Endothelial cell (in vitro differentiated cells): ENCODE measurements at regions not wholly inside any gene's neighbourhood (a gene's known extent, or its start where the extent isn't known, plus 50 kb on each side); places are given as distances from the start of the nearest gene placed in this dataset.
A peak's percentile ranks its signal among the peaks of the same experiment; 100 is the strongest.

Source experiments
- DNase-seq: peaks from one replicate; pipeline ENCODE4 v3.0.0; 2021; ENCODE audit warnings: low spot score
- H3K27ac Mint-ChIP-seq: one replicate; pipeline ENCODE4 v1.8.0; 2021; ENCODE audit warnings: mixed read lengths, inconsistent platforms; ENCODE audit not compliant: unreplicated experiment
- H3K27me3 Mint-ChIP-seq: one replicate; pipeline ENCODE4 v1.8.0; 2021; ENCODE audit warnings: mild to moderate bottlenecking, moderate library complexity, mixed read lengths, inconsistent platforms; ENCODE audit not compliant: unreplicated experiment
- H3K36me3 Mint-ChIP-seq: one replicate; pipeline ENCODE4 v1.8.0; 2021; ENCODE audit warnings: mild to moderate bottlenecking, low read depth, mixed read lengths, inconsistent platforms; ENCODE audit not compliant: unreplicated experiment
- H3K4me1 Mint-ChIP-seq: one replicate; pipeline ENCODE4 v1.8.0; 2021; ENCODE audit warnings: mild to moderate bottlenecking, mixed read lengths, inconsistent platforms; ENCODE audit not compliant: unreplicated experiment
- H3K4me3 Mint-ChIP-seq: one replicate; pipeline ENCODE4 v1.8.0; 2021; ENCODE audit warnings: mild to moderate bottlenecking, mixed read lengths, inconsistent platforms; ENCODE audit not compliant: unreplicated experiment
- H3K9me3 Mint-ChIP-seq: one replicate; pipeline ENCODE4 v1.8.0; 2021; ENCODE audit warnings: mixed read lengths, inconsistent platforms; ENCODE audit not compliant: unreplicated experiment
- TF ChIP-seq, protein P1 (sequence below): fragments of 200-600 bp; sonication (generic); IDR thresholded peaks from one replicate; pipeline ENCODE4 v1.5.0; 2021; ENCODE audit warnings: antibody characterized with exemption; ENCODE audit not compliant: unreplicated experiment

GRCh38 chr3:139197251-139197650 lies 146.6 kb upstream of the MRPS22 start:
- no peak for DNase-seq
- Mint-ChIP-seq H3K9me3 (peaks cover 8% of the 10 kb centered on the region), H3K36me3 (peaks cover 6% of the 10 kb centered on the region), H3K27ac (no peak overlapping the region), H3K27me3 (peaks cover 1% of the 10 kb centered on the region), H3K4me1 (peaks cover 2% of the 10 kb centered on the region), H3K4me3 (no peak overlapping the region)
- TF ChIP-seq, protein P1, sequence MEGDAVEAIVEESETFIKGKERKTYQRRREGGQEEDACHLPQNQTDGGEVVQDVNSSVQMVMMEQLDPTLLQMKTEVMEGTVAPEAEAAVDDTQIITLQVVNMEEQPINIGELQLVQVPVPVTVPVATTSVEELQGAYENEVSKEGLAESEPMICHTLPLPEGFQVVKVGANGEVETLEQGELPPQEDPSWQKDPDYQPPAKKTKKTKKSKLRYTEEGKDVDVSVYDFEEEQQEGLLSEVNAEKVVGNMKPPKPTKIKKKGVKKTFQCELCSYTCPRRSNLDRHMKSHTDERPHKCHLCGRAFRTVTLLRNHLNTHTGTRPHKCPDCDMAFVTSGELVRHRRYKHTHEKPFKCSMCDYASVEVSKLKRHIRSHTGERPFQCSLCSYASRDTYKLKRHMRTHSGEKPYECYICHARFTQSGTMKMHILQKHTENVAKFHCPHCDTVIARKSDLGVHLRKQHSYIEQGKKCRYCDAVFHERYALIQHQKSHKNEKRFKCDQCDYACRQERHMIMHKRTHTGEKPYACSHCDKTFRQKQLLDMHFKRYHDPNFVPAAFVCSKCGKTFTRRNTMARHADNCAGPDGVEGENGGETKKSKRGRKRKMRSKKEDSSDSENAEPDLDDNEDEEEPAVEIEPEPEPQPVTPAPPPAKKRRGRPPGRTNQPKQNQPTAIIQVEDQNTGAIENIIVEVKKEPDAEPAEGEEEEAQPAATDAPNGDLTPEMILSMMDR, result no peak

DNA sequence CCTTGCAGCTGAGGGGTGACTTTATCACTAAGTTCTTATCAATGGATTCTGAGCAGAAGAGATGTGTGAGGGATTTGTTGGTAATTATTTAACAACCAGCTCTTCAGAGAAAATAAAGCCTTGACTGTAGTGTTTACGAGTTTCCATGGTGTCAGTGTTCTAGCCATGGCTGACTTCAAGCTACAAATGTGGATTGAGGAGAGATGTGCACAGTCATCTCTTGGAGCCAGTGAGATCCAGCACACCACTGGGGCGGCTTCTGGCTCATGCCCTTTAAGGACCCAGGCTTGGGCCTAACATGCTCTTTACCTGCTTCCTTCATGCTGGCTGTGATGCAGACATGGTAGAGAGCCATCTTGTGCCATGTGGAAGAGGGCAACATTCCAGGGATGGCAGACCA lies 145.6 kb upstream of the MRPS22 start:
- H3K4me3 Mint-ChIP-seq, result no peak overlapping the region
- H3K9me3 Mint-ChIP-seq, result peaks cover 8% of the 10 kb centered on the region
- TF ChIP-seq, protein P1, result no peak
- peaks cover 2% of the 10 kb centered on the region for H3K4me1 Mint-ChIP-seq
- DNase-seq, result no peak
- H3K27ac Mint-ChIP-seq, result no peak overlapping the region
- peaks cover 6% of the 10 kb centered on the region for H3K36me3 Mint-ChIP-seq
- peaks cover 1% of the 10 kb centered on the region for H3K27me3 Mint-ChIP-seq

GRCh38 chr3:139198929-139199328 lies 144.9 kb upstream of the MRPS22 start:
- peaks cover 2% of the 10 kb centered on the region for H3K4me1 Mint-ChIP-seq
- TF ChIP-seq, protein P1, result no peak

DNA sequence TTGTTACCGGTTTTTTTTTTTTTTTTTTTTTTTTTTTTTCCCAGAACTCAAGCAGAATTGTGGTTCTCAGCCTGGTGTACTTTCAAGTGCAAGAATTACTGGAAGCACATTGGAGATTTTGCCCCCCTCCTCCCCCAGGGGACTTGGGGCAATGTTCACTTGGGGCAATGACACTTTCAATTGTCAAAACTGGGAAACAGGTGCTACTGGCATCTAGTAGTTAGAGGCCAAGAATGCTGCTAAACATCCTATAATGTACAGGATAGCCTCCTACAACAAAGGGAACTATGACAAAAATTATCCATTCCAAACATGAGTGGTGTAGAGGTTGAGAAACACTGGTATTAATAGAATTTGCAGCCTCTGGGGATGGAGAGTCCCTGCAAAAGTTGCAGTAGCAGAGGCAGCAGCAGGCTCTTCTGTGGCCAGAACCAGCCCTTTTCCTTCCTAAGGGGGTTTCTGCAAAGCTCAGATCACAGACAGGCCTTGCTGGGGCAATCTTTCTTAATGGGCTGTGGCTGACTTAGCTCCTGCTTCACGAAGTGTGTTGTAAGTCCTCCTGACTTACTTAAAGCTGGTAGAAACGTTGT lies 144.3 kb upstream of the MRPS22 start:
- peaks cover 8% of the 10 kb centered on the region for H3K9me3 Mint-ChIP-seq
- no peak for DNase-seq
- peaks cover 1% of the 10 kb centered on the region for H3K27me3 Mint-ChIP-seq
- H3K4me3 Mint-ChIP-seq, result no peak overlapping the region
- H3K4me1 Mint-ChIP-seq, result peaks cover 2% of the 10 kb centered on the region
- peaks cover 6% of the 10 kb centered on the region for H3K36me3 Mint-ChIP-seq
- TF ChIP-seq, protein P1, result no peak
- H3K27ac Mint-ChIP-seq, result no peak overlapping the region

More at GRCh38 chr3:139198929-139199328, 144.9 kb upstream of the MRPS22 start:
- H3K27me3 Mint-ChIP-seq, result peaks cover 1% of the 10 kb centered on the region
- peaks cover 8% of the 10 kb centered on the region for H3K9me3 Mint-ChIP-seq
- no peak overlapping the region for H3K4me3 Mint-ChIP-seq
- DNase-seq, result no peak
- no peak overlapping the region for H3K27ac Mint-ChIP-seq
- H3K36me3 Mint-ChIP-seq, result peaks cover 6% of the 10 kb centered on the region

DNA sequence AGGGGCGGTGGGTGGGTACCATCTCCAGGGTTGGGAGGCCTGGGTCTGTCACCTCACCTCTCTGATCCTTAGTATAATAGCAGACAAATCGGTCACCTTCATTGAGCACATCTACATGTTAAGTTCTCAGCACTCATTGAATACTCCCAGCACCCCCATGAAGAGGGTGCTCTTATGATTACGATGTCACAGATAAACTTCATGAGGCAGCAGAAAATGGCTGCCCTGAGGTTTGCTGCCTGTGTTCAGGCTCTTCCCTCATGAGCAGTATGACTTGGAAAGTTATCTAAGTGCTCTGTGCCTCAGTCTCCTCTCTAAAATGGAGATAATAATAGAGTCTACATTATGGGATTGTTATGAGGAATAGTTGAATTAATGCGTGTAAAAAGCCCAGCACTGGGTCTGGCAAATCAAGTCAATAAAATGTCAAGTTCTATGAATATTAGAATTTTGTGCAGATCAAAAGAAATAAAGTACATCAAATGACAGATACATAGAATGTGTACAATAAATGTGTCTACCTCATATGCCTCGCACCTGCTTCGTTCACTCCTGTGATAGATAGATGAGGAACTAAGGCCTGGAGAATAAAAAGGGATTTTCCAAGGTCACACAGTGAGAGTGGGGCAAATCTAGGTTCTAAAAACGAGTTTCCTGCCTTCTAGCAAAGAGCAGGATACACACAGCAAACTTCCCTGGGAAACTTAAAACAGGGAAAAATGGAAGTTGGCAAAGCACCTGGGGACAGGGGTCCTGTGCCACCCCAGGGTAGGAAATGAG lies 142.2 kb upstream of the MRPS22 start:
- Mint-ChIP-seq H3K9me3 (peaks cover 5% of the 10 kb centered on the region), H3K4me1 (peaks cover 2% of the 10 kb centered on the region), H3K36me3 (peaks cover 4% of the 10 kb centered on the region), H3K27me3 (peaks cover 1% of the 10 kb centered on the region), H3K27ac (peak overlapping the region; percentile 64), H3K4me3 (no peak overlapping the region)
- TF ChIP-seq, protein P1, result no peak
- no peak for DNase-seq
